Mucosa of descending colon (tissue), 3 donors: ENCODE measurements at regions not wholly inside any gene's neighbourhood (a gene's known extent, or its start where the extent isn't known, plus 50 kb on each side); places are given as distances from the start of the nearest gene placed in this dataset.
A peak's percentile ranks its signal among the peaks of the same experiment; 100 is the strongest.

Experiments used
- ATAC-seq: fragments of 200-7000 bp; cut with Tn5 transposase; one replicate; pipeline ENCODE4 v1.9.1; 2020; ENCODE audit warnings: mild to moderate bottlenecking, moderate library complexity
- DNase-seq, 3 donors: peaks; one replicate each; pipeline ENCODE4 v3.0.0-alpha.2; 2020
- H3K36me3 ChIP-seq: fragments of 200-600 bp; one replicate; pipeline ENCODE4 v1.8.0; 2021; ENCODE audit warnings: low read depth, mild to moderate bottlenecking
- H3K4me1 ChIP-seq: fragments of 200-600 bp; one replicate; pipeline ENCODE4 v1.8.0; 2021; ENCODE audit warnings: low read depth, mild to moderate bottlenecking
- H3K4me3 ChIP-seq: fragments of 200-600 bp; one replicate; pipeline ENCODE4 v1.8.0; 2021; ENCODE audit warnings: mild to moderate bottlenecking
- H3K9me3 ChIP-seq: fragments of 200-600 bp; one replicate; pipeline ENCODE4 v1.8.0; 2021; ENCODE audit warnings: mild to moderate bottlenecking
- CTCF ChIP-seq: fragments of 200-600 bp; IDR thresholded peaks from one replicate; pipeline ENCODE4 v1.8.0; 2022; ENCODE audit warnings: antibody characterized with exemption, mild to moderate bottlenecking
- intact Hi-C, 2 donors: fragments of 100-400 bp; cut with DNase I in 1 of 2; cut with micrococcal nuclease in 1 of 2; formaldehyde crosslinking; loops; one replicate each; pipeline versions ENCODE4 v1.11.0 to v1.11.1; 2022; cut with DNase I, micrococcal nuclease
- donor health status: DM: no; HTN: no; CAD: no; lungs with moderate emphysema.
- donor health status: DM: no; HTN: no; CAD: no.
- donor health status: DM: no; HTN: yes; CAD: no.

GRCh38 chr11:69394234-69394868, 87.1 kb upstream of the LINC01488 start:
- Histone ChIP-seq H3K9me3 (no peaks in the 10 kb centered on the region), H3K36me3 (no peaks in the 10 kb centered on the region), H3K4me3 (no peak overlapping the region), H3K4me1 (no peaks in the 10 kb centered on the region)
- DNase-seq (no peak), ATAC-seq (no peak)
- intact Hi-C loops = no loop called here
- TF ChIP-seq CTCF = no peak

GRCh38 chr11:69394869-69395246, 86.6 kb upstream of the LINC01488 start:
- TF ChIP-seq CTCF = no peak
- Histone ChIP-seq H3K36me3 (no peaks in the 10 kb centered on the region), H3K9me3 (no peaks in the 10 kb centered on the region), H3K4me1 (no peaks in the 10 kb centered on the region), H3K4me3 (no peak overlapping the region)
- intact Hi-C loops = no loop called here
- DNase-seq (no peak), ATAC-seq (no peak)

GRCh38 chr11:69395287-69395686, 86.2 kb upstream of the LINC01488 start:
- H3K4me3 ChIP-seq = no peak overlapping the region
- intact Hi-C loops = no loop called here
- ATAC-seq = no peak

GRCh38 chr11:69396051-69396947, 85.2 kb upstream of the LINC01488 start:
- Histone ChIP-seq H3K4me1 (no peaks in the 10 kb centered on the region), H3K9me3 (no peaks in the 10 kb centered on the region), H3K36me3 (no peaks in the 10 kb centered on the region), H3K4me3 (no peak overlapping the region)
- ATAC-seq (no peak), DNase-seq (peak in 1 of 3 donors; percentile 12)
- intact Hi-C loops = no loop called here
- no peak for TF ChIP-seq CTCF

More at GRCh38 chr11:69395287-69395686, 86.2 kb upstream of the LINC01488 start:
- H3K36me3 ChIP-seq = no peaks in the 10 kb centered on the region
- no peaks in the 10 kb centered on the region for H3K9me3 ChIP-seq
- no peaks in the 10 kb centered on the region for H3K4me1 ChIP-seq
- TF ChIP-seq CTCF = no peak
- DNase-seq = no peak

- no peaks in the 10 kb centered on the region for H3K9me3 ChIP-seq
- H3K4me3 ChIP-seq = no peak overlapping the region
- TF ChIP-seq CTCF = no peak
- H3K4me1 ChIP-seq = no peaks in the 10 kb centered on the region
- intact Hi-C loops = no loop called here
- ATAC-seq (no peak), DNase-seq (no peak)
- H3K36me3 ChIP-seq = no peaks in the 10 kb centered on the region
These were observed 84.5 kb upstream of the LINC01488 start for GRCh38 chr11:69396948-69397307.
